Loucy (cell line): ENCODE measurements at regions not wholly inside any gene's neighbourhood (a gene's known extent, or its start where the extent isn't known, plus 50 kb on each side); places are given as distances from the start of the nearest gene placed in this dataset.

ENCODE experiments used
- EZH2phosphoT487 ChIP-seq: fragments of 200-600 bp; IDR thresholded peaks from 2 replicates; pipeline ENCODE4 v1.6.1; 2018; ENCODE audit warnings: antibody characterized with exemption, mild to moderate bottlenecking, moderate library complexity, borderline replicate concordance
- TF ChIP-seq, protein P1 (sequence below): fragments of 200-600 bp; sonication (generic); conservative IDR thresholded peaks from 2 replicates; pipeline ENCODE4 v1.5.1; 2014; ENCODE audit warnings: mild to moderate bottlenecking, antibody characterized with exemption, low read length

DNA sequence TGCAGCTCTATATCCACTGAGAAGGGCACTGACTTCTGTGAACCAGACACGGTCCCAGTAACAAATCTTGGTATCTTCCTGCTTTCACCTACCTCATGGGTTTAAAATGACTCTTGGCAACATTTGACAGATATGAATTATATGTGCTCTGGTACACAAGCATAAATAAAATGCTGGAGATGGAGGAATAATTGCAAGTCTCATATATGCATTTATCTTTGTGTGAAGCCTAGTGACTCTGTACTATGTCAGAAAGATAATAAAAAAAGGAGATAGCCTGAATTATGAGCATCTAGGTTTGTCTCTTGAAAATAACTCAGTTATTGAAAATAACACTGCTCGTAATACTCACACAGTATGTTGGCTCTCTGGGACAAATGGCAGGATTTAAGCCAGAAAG lies 167.1 kb upstream of the CRBN start:
- TF ChIP-seq, protein P1, sequence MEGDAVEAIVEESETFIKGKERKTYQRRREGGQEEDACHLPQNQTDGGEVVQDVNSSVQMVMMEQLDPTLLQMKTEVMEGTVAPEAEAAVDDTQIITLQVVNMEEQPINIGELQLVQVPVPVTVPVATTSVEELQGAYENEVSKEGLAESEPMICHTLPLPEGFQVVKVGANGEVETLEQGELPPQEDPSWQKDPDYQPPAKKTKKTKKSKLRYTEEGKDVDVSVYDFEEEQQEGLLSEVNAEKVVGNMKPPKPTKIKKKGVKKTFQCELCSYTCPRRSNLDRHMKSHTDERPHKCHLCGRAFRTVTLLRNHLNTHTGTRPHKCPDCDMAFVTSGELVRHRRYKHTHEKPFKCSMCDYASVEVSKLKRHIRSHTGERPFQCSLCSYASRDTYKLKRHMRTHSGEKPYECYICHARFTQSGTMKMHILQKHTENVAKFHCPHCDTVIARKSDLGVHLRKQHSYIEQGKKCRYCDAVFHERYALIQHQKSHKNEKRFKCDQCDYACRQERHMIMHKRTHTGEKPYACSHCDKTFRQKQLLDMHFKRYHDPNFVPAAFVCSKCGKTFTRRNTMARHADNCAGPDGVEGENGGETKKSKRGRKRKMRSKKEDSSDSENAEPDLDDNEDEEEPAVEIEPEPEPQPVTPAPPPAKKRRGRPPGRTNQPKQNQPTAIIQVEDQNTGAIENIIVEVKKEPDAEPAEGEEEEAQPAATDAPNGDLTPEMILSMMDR: no peak
- no peak for TF ChIP-seq EZH2phosphoT487
